ENCODE measurements at regions not wholly inside any gene's neighbourhood (a gene's known extent, or its start where the extent isn't known, plus 50 kb on each side); places are given as distances from the start of the nearest gene placed in this dataset.

GRCh38 chr15:31266712-31267111 lies 59.9 kb upstream of the KLF13 start:
- H3K9me3 Mint-ChIP-seq (ENCODE audit: low read depth, unreplicated experiment): no peaks in the 10 kb centered on the region
- intact Hi-C loops (cut with micrococcal nuclease; ENCODE audit: unreplicated experiment): no loop called here
- H3K4me1 Mint-ChIP-seq (ENCODE audit: low read depth, unreplicated experiment): no peaks in the 10 kb centered on the region
- H3K4me3 Mint-ChIP-seq (ENCODE audit: low read depth, unreplicated experiment): no peak overlapping the region
- BruUV-seq (replicated peaks): no TSS peak
- peaks cover 5% of the 10 kb centered on the region for H3K36me3 Mint-ChIP-seq (ENCODE audit: insufficient read depth, unreplicated experiment)
- H3K27me3 Mint-ChIP-seq (ENCODE audit: unreplicated experiment): no peaks in the 10 kb centered on the region
- no peak overlapping the region for H3K27ac Mint-ChIP-seq (ENCODE audit: unreplicated experiment)
- CTCF ChIA-PET: no interaction called here
- no peak for DNase-seq
- TF ChIP-seq, protein P1, sequence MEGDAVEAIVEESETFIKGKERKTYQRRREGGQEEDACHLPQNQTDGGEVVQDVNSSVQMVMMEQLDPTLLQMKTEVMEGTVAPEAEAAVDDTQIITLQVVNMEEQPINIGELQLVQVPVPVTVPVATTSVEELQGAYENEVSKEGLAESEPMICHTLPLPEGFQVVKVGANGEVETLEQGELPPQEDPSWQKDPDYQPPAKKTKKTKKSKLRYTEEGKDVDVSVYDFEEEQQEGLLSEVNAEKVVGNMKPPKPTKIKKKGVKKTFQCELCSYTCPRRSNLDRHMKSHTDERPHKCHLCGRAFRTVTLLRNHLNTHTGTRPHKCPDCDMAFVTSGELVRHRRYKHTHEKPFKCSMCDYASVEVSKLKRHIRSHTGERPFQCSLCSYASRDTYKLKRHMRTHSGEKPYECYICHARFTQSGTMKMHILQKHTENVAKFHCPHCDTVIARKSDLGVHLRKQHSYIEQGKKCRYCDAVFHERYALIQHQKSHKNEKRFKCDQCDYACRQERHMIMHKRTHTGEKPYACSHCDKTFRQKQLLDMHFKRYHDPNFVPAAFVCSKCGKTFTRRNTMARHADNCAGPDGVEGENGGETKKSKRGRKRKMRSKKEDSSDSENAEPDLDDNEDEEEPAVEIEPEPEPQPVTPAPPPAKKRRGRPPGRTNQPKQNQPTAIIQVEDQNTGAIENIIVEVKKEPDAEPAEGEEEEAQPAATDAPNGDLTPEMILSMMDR (IDR thresholded peaks at IDR 0.05; ENCODE audit: unreplicated experiment): no peak

DNA sequence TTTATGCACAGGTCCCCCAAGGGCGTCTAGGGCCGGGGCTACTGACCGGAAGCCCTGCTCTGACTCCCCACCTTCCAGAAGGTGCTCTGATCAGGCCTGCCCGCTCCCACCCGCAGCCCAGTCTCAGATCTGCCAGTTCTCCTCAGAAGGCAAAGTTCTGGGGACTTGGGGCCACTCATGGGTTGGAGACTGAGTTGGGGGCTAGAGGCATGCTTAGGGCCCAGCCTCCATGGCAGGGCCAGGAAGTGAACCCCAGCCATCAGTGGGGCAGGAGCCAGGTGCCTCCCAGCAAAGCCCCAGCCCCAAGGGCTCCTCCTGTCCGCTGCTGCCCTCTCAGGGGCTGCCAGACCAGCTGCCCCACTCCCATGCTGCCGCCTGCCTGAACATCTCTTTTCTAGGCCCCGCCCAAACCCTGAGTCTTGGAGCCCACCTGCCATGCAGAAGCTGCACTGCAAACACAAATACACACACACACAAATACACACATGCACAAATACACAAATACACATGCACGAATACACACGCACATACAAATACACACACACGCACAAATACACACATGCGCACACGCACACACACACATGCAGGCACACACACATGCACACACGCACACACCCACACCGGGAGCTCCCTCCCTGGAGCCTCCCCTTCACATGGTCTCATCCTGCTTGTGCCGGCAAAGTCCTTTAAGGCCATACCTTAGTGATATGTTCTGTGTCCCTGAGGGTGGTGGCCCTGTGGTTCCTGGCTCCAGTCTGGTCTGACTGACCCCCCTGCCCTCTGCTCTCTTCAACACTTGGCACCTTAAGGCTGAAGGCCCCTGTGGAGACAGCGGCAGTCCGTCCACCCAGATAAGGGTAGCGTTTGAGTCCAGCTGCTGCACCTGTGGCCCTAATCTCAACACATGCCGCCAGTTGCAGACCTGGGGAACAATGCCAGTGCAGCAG lies 59.2 kb upstream of the KLF13 start:
- BruUV-seq (replicated peaks): no TSS peak
- CTCF ChIA-PET: no interaction called here
- DNase-seq: no peak

DNA sequence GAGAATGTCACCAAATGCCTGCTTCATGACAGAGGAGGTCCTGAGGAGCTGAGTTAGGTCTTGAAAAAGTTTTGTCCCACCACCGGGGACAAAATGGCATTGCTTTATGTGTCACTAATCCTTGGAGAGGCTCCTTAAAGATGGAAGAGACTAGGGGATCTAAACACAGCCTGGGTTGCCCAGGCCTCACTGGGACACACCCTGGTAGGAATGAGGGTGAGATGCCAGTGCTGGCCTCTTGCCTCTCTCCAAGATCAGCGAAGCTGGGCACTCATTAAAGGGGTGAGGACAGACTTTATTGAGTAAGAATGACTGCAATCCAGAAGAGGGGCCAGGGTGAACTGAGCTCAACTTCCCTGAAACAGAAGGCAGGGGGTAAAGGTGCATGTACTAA lies 58.5 kb upstream of the KLF13 start:
- H3K9me3 Mint-ChIP-seq (ENCODE audit: low read depth, unreplicated experiment): no peaks in the 10 kb centered on the region
- H3K4me3 Mint-ChIP-seq (ENCODE audit: low read depth, unreplicated experiment): no peak overlapping the region
- TF ChIP-seq, protein P1 (IDR thresholded peaks at IDR 0.05; ENCODE audit: unreplicated experiment): no peak

More for the DNA sequence above, 59.2 kb upstream of the KLF13 start:
- Mint-ChIP-seq H3K27ac (ENCODE audit: unreplicated experiment) (no peak overlapping the region), H3K36me3 (ENCODE audit: insufficient read depth, unreplicated experiment) (peaks cover 5% of the 10 kb centered on the region), H3K27me3 (ENCODE audit: unreplicated experiment) (no peaks in the 10 kb centered on the region), H3K4me1 (ENCODE audit: low read depth, unreplicated experiment) (no peaks in the 10 kb centered on the region), H3K4me3 (ENCODE audit: low read depth, unreplicated experiment) (no peak overlapping the region), H3K9me3 (ENCODE audit: low read depth, unreplicated experiment) (no peaks in the 10 kb centered on the region)
- TF ChIP-seq, protein P1 (IDR thresholded peaks at IDR 0.05; ENCODE audit: unreplicated experiment): no peak
- intact Hi-C loops (cut with micrococcal nuclease; ENCODE audit: unreplicated experiment): no loop called here

GRCh38 chr15:31268911-31269784 lies 57.5 kb upstream of the KLF13 start:
- CTCF ChIA-PET: no interaction called here
- Mint-ChIP-seq H3K27ac (ENCODE audit: unreplicated experiment) (no peak overlapping the region), H3K4me3 (ENCODE audit: low read depth, unreplicated experiment) (no peak overlapping the region), H3K9me3 (ENCODE audit: low read depth, unreplicated experiment) (no peaks in the 10 kb centered on the region), H3K36me3 (ENCODE audit: insufficient read depth, unreplicated experiment) (peaks cover 2% of the 10 kb centered on the region), H3K4me1 (ENCODE audit: low read depth, unreplicated experiment) (no peaks in the 10 kb centered on the region), H3K27me3 (ENCODE audit: unreplicated experiment) (no peaks in the 10 kb centered on the region)
- no peak for DNase-seq
- BruUV-seq (replicated peaks): no TSS peak
- TF ChIP-seq, protein P1 (IDR thresholded peaks at IDR 0.05; ENCODE audit: unreplicated experiment): no peak
- intact Hi-C loops (cut with micrococcal nuclease; ENCODE audit: unreplicated experiment): no loop called here

More for the DNA sequence above, 58.5 kb upstream of the KLF13 start:
- Mint-ChIP-seq H3K36me3 (ENCODE audit: insufficient read depth, unreplicated experiment) (peaks cover 5% of the 10 kb centered on the region), H3K4me1 (ENCODE audit: low read depth, unreplicated experiment) (no peaks in the 10 kb centered on the region), H3K27ac (ENCODE audit: unreplicated experiment) (no peak overlapping the region), H3K27me3 (ENCODE audit: unreplicated experiment) (no peaks in the 10 kb centered on the region)
- intact Hi-C loops (cut with micrococcal nuclease; ENCODE audit: unreplicated experiment): no loop called here
- BruUV-seq (replicated peaks): no TSS peak
- no peak for DNase-seq
- CTCF ChIA-PET: no interaction called here
